Testis (tissue), 2 donors: ENCODE measurements at regions not wholly inside any gene's neighbourhood (a gene's known extent, or its start where the extent isn't known, plus 50 kb on each side); places are given as distances from the start of the nearest gene placed in this dataset.

Source experiments
- CTCF ChIP-seq, 3 experiments: fragments of 450-650 bp in 2 of 3; fragments of 200-600 bp in 1 of 3; sonication (generic) in 1 of 3; IDR thresholded peaks; one replicate each; pipeline ENCODE4 v1.5.1; 2016 to 2019; ENCODE audit warnings: antibody characterized with exemption in 3 of 3, mild to moderate bottlenecking in 2 of 3, moderate library complexity in 1 of 3
- POLR2A ChIP-seq: fragments of 450-650 bp; IDR thresholded peaks from one replicate; pipeline ENCODE4 v1.6.1; 2017; ENCODE audit warnings: antibody characterized with exemption, mild to moderate bottlenecking, moderate library complexity

- TF ChIP-seq POLR2A (no peak), CTCF (IDR thresholded peaks at IDR 0.05) (no peak)
These were observed 1954.6 kb upstream of the FLRT2 start for GRCh38 chr14:83575301-83575700.
